ENCODE measurements at regions not wholly inside any gene's neighbourhood (a gene's known extent, or its start where the extent isn't known, plus 50 kb on each side); places are given as distances from the start of the nearest gene placed in this dataset.

- TF ChIP-seq CTCF (conservative IDR thresholded peaks at IDR 0.05; ENCODE audit: low read depth, low read length) (no peak), EZH2 (IDR thresholded peaks at IDR 0.05; ENCODE audit: low read length, unreplicated experiment) (no peak), EZH2phosphoT487 (IDR thresholded peaks at IDR 0.05; ENCODE audit: borderline replicate concordance, low read length) (no peak)
Observed at GRCh38 chr20:24296477-24297261, 172.8 kb upstream of the SYNDIG1 start.
